Trophoblast cell (in vitro differentiated cells and primary cell): ENCODE measurements at regions not wholly inside any gene's neighbourhood (a gene's known extent, or its start where the extent isn't known, plus 50 kb on each side); places are given as distances from the start of the nearest gene placed in this dataset.

ENCODE experiments used
- DNase-seq, 2 donors: peaks; one replicate each; pipeline ENCODE4 v3.0.0-alpha.2; 2016
- H2AFZ ChIP-seq: 2 replicates; pipeline ENCODE4 v1.6.1; 2013; ENCODE audit warnings: low read length, moderate library complexity, mild to moderate bottlenecking; ENCODE audit not compliant: insufficient read depth, poor library complexity
- H2AK5ac ChIP-seq: 2 replicates; pipeline ENCODE4 v1.6.1; 2013; ENCODE audit warnings: mild to moderate bottlenecking, low read length
- H2BK120ac ChIP-seq: 2 replicates; pipeline ENCODE4 v1.6.1; 2013; ENCODE audit warnings: low read length, mild to moderate bottlenecking, moderate library complexity; ENCODE audit not compliant: insufficient read depth, poor library complexity
- H2BK12ac ChIP-seq: 2 replicates; pipeline ENCODE4 v1.6.1; 2013; ENCODE audit warnings: mild to moderate bottlenecking, low read length, moderate library complexity
- H2BK5ac ChIP-seq: 2 replicates; pipeline ENCODE4 v1.6.1; 2013; ENCODE audit warnings: low read length, low read depth, moderate library complexity, mild to moderate bottlenecking; ENCODE audit not compliant: poor library complexity
- H3K14ac ChIP-seq: 2 replicates; pipeline ENCODE4 v1.6.1; 2013; ENCODE audit warnings: mild to moderate bottlenecking, low read length
- H3K18ac ChIP-seq: 2 replicates; pipeline ENCODE4 v1.6.1; 2013; ENCODE audit warnings: mild to moderate bottlenecking, low read length
- H3K23ac ChIP-seq: 2 replicates; pipeline ENCODE4 v1.6.1; 2013; ENCODE audit warnings: low read length
- H3K27ac ChIP-seq: 2 replicates; pipeline ENCODE4 v1.5.1; 2013; ENCODE audit warnings: low read depth, mild to moderate bottlenecking, inconsistent platforms, low read length, moderate library complexity
- H3K27me3 ChIP-seq: 2 replicates; pipeline ENCODE4 v1.6.1; 2013; ENCODE audit warnings: inconsistent platforms, mild to moderate bottlenecking, low read length, moderate library complexity; ENCODE audit not compliant: insufficient read depth
- H3K36me3 ChIP-seq, 2 experiments: 1 replicate in 1 of 2; 2 replicates in 1 of 2; pipeline ENCODE4 v1.6.1; 2013; ENCODE audit warnings: low read length in 2 of 2, mild to moderate bottlenecking in 2 of 2, moderate library complexity in 1 of 2; ENCODE audit not compliant: insufficient read depth in 2 of 2, control insufficient read depth in 1 of 2
- H3K4ac ChIP-seq: 2 replicates; pipeline ENCODE4 v1.6.1; 2013; ENCODE audit warnings: low read depth, mild to moderate bottlenecking, low read length, moderate library complexity
- H3K4me1 ChIP-seq, 2 experiments: 1 replicate in 1 of 2; 2 replicates in 1 of 2; pipeline ENCODE4 v1.6.1; 2013; ENCODE audit warnings: low read length in 2 of 2, mild to moderate bottlenecking in 2 of 2, moderate library complexity in 1 of 2; ENCODE audit not compliant: insufficient read depth in 2 of 2, control insufficient read depth in 1 of 2
- H3K4me2 ChIP-seq: 2 replicates; pipeline ENCODE4 v1.6.1; 2013; ENCODE audit warnings: inconsistent platforms, mild to moderate bottlenecking, low read length, moderate library complexity
- H3K4me3 ChIP-seq: 2 replicates; pipeline ENCODE4 v1.5.1; 2013; ENCODE audit warnings: mild to moderate bottlenecking, low read depth, low read length, inconsistent platforms
- H3K79me1 ChIP-seq: one replicate; pipeline ENCODE4 v1.6.1; 2013; ENCODE audit warnings: low read length
- H3K79me2 ChIP-seq: 2 replicates; pipeline ENCODE4 v1.6.1; 2013; ENCODE audit warnings: low read length, mild to moderate bottlenecking; ENCODE audit not compliant: control insufficient read depth, insufficient read depth, poor library complexity
- H3K9ac ChIP-seq: 2 replicates; pipeline ENCODE4 v1.6.1; 2013; ENCODE audit warnings: mild to moderate bottlenecking, low read length
- H3K9me3 ChIP-seq: 2 replicates; pipeline ENCODE4 v1.6.1; 2013; ENCODE audit warnings: low read depth, mild to moderate bottlenecking, control low read depth, inconsistent platforms, low read length; ENCODE audit not compliant: insufficient read depth
- H4K12ac ChIP-seq: 2 replicates; pipeline ENCODE4 v1.6.1; 2013; ENCODE audit warnings: low read depth, mild to moderate bottlenecking, low read length, moderate library complexity
- H4K8ac ChIP-seq: 2 replicates; pipeline ENCODE4 v1.6.1; 2013; ENCODE audit warnings: low read depth, mild to moderate bottlenecking, low read length, moderate library complexity
- H4K91ac ChIP-seq: one replicate; pipeline ENCODE4 v1.6.1; 2013; ENCODE audit warnings: low read depth, mild to moderate bottlenecking, low read length, moderate library complexity
- WGBS: extraction: QIAGEN DNeasy Blood & Tissue Kit; methylation state at CpG from one replicate; pipeline ENCODE4 v1.1.7; 2013; ENCODE audit warnings: missing lambda C conversion rate; ENCODE audit not compliant: insufficient read length, insufficient coverage; ENCODE audit errors: extremely low coverage; 5-methylcytosine and 5-hydroxymethylcytosine counted together

GRCh38 chr11:26144291-26144690 is 187.6 kb upstream of the ANO3 start:
- H2BK12ac ChIP-seq: no peak overlapping the region

GRCh38 chr11:26144911-26145310 is 187.0 kb upstream of the ANO3 start:
- Histone ChIP-seq H4K8ac (no peak overlapping the region), H3K4me3 (no peak overlapping the region), H3K9ac (no peak overlapping the region), H2BK120ac (no peak overlapping the region), H3K18ac (no peak overlapping the region), H3K79me2 (no peaks in the 10 kb centered on the region), H2AFZ (no peak overlapping the region), H3K36me3 (no peaks in the 10 kb centered on the region), H3K4me2 (no peak overlapping the region), H3K14ac (no peak overlapping the region), H3K23ac (no peak overlapping the region), H4K12ac (no peak overlapping the region), H2AK5ac (no peak overlapping the region), H2BK12ac (no peak overlapping the region), H3K4ac (no peak overlapping the region), H3K4me1 (no peaks in the 10 kb centered on the region), H2BK5ac (no peak overlapping the region), H3K9me3 (peaks cover 1% of the 10 kb centered on the region), H3K79me1 (no peaks in the 10 kb centered on the region), H3K27ac (no peak overlapping the region), H4K91ac (no peak overlapping the region), H3K27me3 (no peaks in the 10 kb centered on the region)
- no peak for DNase-seq

More at GRCh38 chr11:26144291-26144690, 187.6 kb upstream of the ANO3 start:
- Histone ChIP-seq H2AK5ac (no peak overlapping the region), H3K23ac (no peak overlapping the region), H3K4ac (no peak overlapping the region), H2AFZ (no peak overlapping the region), H3K18ac (no peak overlapping the region), H3K36me3 (no peaks in the 10 kb centered on the region), H3K4me2 (no peak overlapping the region), H3K4me3 (no peak overlapping the region), H3K79me2 (no peaks in the 10 kb centered on the region), H3K9ac (no peak overlapping the region), H4K91ac (no peak overlapping the region), H3K27ac (no peak overlapping the region), H3K9me3 (peaks cover 1% of the 10 kb centered on the region), H3K27me3 (no peaks in the 10 kb centered on the region), H3K79me1 (no peaks in the 10 kb centered on the region), H2BK5ac (no peak overlapping the region), H4K12ac (no peak overlapping the region), H2BK120ac (no peak overlapping the region), H3K14ac (no peak overlapping the region), H4K8ac (no peak overlapping the region), H3K4me1 (no peaks in the 10 kb centered on the region)
- no CpG with 5 or more reads among the region's 2 CpGs for WGBS
- DNase-seq: peak in 1 of 2 donors; percentile 27

DNA sequence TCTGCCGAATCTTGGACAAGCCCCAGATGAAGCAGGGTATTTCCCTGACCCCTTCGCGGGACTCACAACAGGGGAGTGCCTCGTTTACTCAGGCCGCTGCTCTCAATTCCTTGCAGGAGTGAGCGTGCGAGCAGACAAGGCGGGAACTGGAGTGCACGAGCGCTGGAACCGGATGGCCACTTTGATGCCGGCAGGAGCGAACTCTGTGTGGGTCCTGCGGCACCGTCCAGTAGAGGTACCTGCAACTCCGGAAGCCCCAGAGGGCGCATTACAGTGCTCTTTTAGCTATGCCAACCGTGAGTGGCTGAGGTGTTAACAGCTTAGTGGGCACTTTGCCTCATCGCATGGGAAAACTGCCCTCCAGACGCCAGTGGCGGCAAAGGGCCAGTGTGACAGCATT is 182.3 kb upstream of the ANO3 start:
- no peak for DNase-seq
- Histone ChIP-seq H3K27ac (no peak overlapping the region), H3K27me3 (no peaks in the 10 kb centered on the region), H2AK5ac (no peak overlapping the region), H3K23ac (no peak overlapping the region), H3K9ac (no peak overlapping the region), H3K79me2 (no peaks in the 10 kb centered on the region), H3K79me1 (no peaks in the 10 kb centered on the region), H3K4me1 (no peaks in the 10 kb centered on the region), H3K9me3 (peaks cover 1% of the 10 kb centered on the region), H4K91ac (no peak overlapping the region), H2BK12ac (no peak overlapping the region), H2BK5ac (no peak overlapping the region), H3K4me2 (no peak overlapping the region), H4K8ac (no peak overlapping the region), H3K4ac (no peak overlapping the region), H3K4me3 (no peak overlapping the region), H3K36me3 (no peaks in the 10 kb centered on the region), H4K12ac (no peak overlapping the region), H3K18ac (no peak overlapping the region), H2BK120ac (no peak overlapping the region), H3K14ac (no peak overlapping the region), H2AFZ (no peak overlapping the region)
- no CpG with 5 or more reads among the region's 21 CpGs for WGBS

DNA sequence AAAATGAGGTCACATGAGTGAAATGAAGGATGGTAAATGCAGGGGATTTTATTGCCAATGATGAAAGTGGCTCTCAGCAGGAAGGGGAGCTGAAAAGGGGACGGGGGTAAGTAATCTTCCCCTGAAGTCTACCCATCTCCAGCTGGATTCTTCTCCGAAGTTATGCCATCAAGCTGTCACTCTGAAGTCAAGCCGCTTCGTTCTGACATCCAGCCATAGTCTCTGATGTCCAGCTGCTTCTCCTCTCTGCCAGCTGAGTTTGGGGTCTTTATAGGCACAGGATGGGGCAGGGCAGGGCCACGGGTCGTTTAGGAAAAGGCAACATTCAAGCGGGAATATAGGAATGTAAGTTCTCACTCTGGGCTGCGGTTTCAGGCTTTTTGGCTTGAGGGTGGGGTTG is 181.9 kb upstream of the ANO3 start:
- Histone ChIP-seq H3K27ac (no peak overlapping the region), H2BK12ac (no peak overlapping the region), H2AFZ (no peak overlapping the region), H3K79me2 (no peaks in the 10 kb centered on the region), H2BK120ac (no peak overlapping the region), H3K27me3 (no peaks in the 10 kb centered on the region), H2AK5ac (no peak overlapping the region), H3K14ac (no peak overlapping the region), H3K4me3 (no peak overlapping the region), H4K8ac (no peak overlapping the region), H4K91ac (no peak overlapping the region), H3K4me2 (no peak overlapping the region), H3K36me3 (no peaks in the 10 kb centered on the region), H4K12ac (no peak overlapping the region), H3K9me3 (peaks cover 1% of the 10 kb centered on the region), H3K9ac (no peak overlapping the region), H3K79me1 (no peaks in the 10 kb centered on the region), H3K18ac (no peak overlapping the region), H2BK5ac (no peak overlapping the region), H3K4me1 (no peaks in the 10 kb centered on the region), H3K23ac (no peak overlapping the region), H3K4ac (no peak overlapping the region)
- DNase-seq: no peak
- no CpG with 5 or more reads among the region's 8 CpGs for WGBS
